ENCODE measurements at regions not wholly inside any gene's neighbourhood (a gene's known extent, or its start where the extent isn't known, plus 50 kb on each side); places are given as distances from the start of the nearest gene placed in this dataset.

DNA sequence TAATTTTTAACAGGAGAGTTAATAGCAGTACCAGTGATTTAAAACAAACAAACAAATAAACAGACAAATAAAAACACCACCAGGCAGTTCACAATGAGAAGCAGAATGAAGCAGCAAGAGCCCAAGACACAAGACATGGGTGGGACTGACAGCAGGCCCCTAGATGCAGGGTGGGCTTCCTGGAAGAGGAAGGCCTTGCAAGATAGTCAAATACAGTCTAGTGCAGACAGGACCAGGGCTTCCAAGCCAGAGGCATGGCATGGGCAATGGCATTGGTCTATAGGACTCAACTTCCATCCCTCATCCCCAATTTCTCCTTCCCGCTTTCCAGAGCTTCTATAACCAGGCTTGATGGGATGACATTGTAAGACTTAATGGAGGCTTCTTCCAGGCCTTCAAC lies 645.1 kb downstream of the UQCRFS1 start:
- TF ChIP-seq, protein P1, sequence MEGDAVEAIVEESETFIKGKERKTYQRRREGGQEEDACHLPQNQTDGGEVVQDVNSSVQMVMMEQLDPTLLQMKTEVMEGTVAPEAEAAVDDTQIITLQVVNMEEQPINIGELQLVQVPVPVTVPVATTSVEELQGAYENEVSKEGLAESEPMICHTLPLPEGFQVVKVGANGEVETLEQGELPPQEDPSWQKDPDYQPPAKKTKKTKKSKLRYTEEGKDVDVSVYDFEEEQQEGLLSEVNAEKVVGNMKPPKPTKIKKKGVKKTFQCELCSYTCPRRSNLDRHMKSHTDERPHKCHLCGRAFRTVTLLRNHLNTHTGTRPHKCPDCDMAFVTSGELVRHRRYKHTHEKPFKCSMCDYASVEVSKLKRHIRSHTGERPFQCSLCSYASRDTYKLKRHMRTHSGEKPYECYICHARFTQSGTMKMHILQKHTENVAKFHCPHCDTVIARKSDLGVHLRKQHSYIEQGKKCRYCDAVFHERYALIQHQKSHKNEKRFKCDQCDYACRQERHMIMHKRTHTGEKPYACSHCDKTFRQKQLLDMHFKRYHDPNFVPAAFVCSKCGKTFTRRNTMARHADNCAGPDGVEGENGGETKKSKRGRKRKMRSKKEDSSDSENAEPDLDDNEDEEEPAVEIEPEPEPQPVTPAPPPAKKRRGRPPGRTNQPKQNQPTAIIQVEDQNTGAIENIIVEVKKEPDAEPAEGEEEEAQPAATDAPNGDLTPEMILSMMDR (IDR thresholded peaks at IDR 0.05) = no peak

DNA sequence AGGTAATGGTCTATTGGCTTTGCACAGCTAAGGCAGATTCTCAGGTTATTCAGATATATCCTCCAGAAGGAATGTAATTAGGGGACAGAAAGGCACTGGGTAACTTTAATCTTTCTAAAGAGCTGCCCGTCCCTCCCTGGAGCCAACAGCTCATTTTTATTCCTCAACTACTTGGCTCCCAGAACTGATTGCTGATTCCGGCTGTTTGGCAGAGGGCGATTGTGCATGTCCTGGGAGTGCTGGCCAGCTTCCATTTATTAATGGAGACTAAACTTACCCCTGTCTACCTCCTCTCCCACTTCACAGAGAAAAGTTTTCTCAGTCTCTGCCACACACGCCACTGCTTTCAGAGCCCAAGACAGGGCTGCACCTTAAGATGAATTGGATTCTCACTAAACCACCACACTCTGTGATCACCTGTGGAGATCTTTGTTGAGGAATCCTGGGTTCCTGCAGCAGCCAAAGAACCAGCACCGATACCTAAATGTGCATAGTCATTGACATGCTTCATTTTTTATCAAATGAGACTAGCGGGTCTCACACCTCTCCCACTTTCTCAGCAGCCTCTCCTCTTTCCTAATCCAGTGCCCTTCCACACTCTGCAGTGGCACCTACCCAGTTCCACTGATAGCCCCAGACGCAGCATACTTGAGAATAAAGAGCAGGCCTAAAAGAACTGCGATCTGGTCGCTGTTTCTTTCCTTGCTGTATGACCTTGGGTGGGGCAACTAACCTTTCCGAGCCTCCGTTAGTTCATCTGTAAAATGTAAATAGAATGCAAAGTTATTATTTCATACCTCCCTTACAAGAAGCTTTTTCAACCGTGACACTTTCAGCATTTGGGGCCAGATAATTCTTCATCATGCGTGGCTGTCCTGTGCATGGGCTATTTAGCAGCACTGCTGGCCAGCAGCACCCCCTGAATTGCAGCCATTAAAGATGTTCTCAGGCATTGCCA lies 648.7 kb downstream of the UQCRFS1 start:
- TF ChIP-seq, protein P1 (IDR thresholded peaks at IDR 0.05) = no peak

DNA sequence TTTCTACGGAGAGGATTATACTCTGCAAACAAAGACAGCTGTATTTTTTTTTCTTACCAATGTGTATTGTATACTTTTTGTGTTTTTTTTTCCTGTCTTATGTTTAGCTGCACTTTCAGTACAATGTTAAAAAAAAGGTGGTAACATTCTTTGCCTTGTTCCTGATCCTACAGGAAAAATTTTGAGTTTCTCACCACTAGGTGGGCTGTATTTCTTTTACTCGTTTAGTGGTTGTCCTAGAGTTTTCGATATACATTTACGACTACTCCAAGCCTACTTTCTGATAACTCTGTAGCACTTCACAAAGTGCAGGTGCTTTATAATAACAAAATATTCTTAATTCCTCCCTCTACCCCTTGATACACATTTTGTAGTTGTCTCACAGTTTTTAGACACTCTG lies 652.2 kb downstream of the UQCRFS1 start:
- TF ChIP-seq, protein P1 (IDR thresholded peaks at IDR 0.05) = no peak

DNA sequence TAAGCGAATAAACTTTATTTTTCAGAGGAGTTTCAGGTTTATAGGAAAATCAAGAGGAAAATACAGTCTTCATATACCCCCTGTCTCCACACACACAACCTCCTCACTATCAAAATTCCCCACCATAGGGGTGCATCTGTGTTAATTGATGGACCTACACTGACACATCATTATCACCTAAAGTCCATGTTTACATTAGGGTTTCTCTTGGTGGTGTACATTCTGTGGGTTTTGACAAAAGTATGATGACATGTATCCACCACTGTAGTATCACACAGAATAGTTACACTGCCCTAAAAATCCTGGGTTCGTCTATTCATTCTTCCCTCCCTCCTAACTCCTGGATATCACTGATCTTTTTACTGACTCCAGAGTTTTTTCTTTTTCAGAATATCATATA lies 654.2 kb downstream of the UQCRFS1 start:
- TF ChIP-seq, protein P1 (IDR thresholded peaks at IDR 0.05) = no peak

DNA sequence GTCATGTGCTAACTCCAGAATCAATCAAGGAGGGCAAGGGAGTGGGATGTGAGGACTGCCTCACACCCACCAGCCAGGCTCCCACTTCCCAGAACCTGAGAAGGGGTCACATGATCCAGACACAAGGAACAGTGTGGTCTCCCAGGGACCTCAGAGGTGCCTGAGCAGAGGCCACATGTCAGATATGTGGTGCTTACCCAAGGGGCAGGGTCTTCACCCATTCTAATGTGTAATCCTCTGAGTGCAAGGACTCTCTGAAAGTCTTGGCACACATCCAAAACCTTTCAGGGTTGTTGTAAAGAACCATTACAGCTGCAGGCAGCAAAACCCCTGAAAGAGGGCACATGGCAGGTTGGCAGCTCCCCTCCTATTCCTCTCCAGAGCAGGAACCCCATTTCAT lies 656.6 kb downstream of the UQCRFS1 start:
- TF ChIP-seq, protein P1 (IDR thresholded peaks at IDR 0.05) = no peak

DNA sequence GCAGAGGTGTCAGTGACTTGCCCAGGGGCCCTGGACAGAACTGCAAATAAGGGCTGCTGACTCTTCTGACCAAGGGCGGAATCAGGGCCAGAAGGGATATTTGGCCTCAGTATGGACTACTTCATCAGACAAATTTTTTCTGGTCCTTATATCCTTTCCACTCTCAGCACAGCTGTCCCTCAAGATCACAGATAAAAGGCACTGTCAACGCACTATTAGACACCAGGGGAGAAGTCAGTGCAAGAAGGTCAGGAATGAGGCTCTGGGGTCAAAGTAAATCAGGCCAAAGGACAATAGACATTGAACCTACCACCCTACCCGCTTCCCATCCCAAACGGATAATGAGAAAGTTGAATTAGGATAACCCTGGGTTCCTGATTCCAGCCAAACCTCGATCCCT lies 657.6 kb downstream of the UQCRFS1 start:
- TF ChIP-seq, protein P1 (IDR thresholded peaks at IDR 0.05) = no peak

DNA sequence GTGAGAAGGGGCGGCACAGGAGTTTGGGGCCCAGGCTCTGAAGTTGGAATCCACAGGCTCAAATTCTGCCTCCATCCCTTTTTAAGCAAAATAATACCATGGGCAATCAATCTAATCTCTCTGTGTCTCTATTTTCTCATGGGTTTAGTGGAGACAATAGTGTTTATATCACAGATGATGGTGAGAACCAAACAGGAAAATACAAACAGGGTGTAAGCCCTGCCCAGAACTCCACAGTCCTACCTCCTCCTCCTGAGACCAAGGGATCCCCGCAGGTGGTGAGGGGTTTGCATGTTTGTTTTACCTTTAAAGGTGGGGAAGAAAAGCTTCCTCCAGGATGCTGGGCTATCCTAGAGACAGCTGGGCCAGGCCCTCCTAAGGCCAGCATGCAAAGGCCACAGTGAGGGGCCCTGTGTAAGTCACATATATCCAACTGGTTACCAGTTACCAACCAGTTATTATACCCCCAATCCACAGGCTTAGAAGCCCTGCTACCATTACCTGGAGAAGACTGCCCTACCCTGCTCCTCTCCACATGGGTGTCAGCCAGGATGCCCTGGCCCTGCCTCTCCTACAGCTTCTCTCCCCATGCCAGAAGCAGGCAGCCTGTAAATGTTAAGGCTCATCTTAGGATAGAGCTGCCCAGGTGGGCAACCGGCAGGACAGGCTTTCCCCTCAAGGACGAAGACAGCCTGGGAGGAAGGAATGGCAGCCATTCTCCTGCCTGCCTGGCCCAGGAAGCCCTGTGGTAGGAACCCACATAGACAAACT lies 658.4 kb downstream of the UQCRFS1 start:
- TF ChIP-seq, protein P1 (IDR thresholded peaks at IDR 0.05) = no peak

Data from LNCAP (cell line).